OCI-LY7 (cell line): ENCODE measurements at regions not wholly inside any gene's neighbourhood (a gene's known extent, or its start where the extent isn't known, plus 50 kb on each side); places are given as distances from the start of the nearest gene placed in this dataset.

Experiments used
- BruUV-seq: library from RNA; stranded (reverse); fragments of 400-500 nt; replicated peaks from 2 replicates; lab custom pipeline; 2021; lab: Mats Ljungman, UMichigan
- CTCF ChIA-PET: fragments of 300-600 bp; sonication (Branson Sonifier 250); formaldehyde crosslinking; loops from one replicate; lab custom pipeline; 2022; ENCODE audit warnings: antibody characterized with exemption; ENCODE audit not compliant: unreplicated experiment; lab: Charles Lee
- POLR2A ChIA-PET: fragments of 300-600 bp; sonication (Branson Sonifier 250); formaldehyde crosslinking; loops from one replicate; lab custom pipeline; 2022; ENCODE audit warnings: antibody characterized with exemption; lab: Charles Lee
- DNase-seq: peaks from one replicate; pipeline ENCODE4 v3.0.0-alpha.2; 2015; ENCODE audit warnings: low spot score
- H2AFZ ChIP-seq: fragments of 200-600 bp; sonication (generic), shearing (Covaris generic); 2 replicates; pipeline ENCODE4 v1.6.1; 2014; ENCODE audit warnings: mild to moderate bottlenecking, antibody characterized with exemption, low read length, moderate library complexity
- H3K27ac ChIP-seq: fragments of 200-600 bp; sonication (generic); 2 replicates; pipeline ENCODE4 v1.5.1; 2014; ENCODE audit warnings: mixed run types, low read depth, mild to moderate bottlenecking, moderate library complexity, low read length, inconsistent platforms; ENCODE audit not compliant: poor library complexity, severe bottlenecking
- H3K36me3 ChIP-seq: fragments of 200-600 bp; sonication (generic); 2 replicates; pipeline ENCODE4 v1.6.1; 2014; ENCODE audit warnings: mild to moderate bottlenecking, antibody characterized with exemption, low read length, moderate library complexity, mixed read lengths; ENCODE audit not compliant: insufficient read depth
- H3K4me1 ChIP-seq: fragments of 200-600 bp; sonication (generic); 2 replicates; pipeline ENCODE4 v1.5.1; 2014; ENCODE audit warnings: mild to moderate bottlenecking, low read length; ENCODE audit not compliant: insufficient read depth, poor library complexity, severe bottlenecking
- H3K4me2 ChIP-seq: fragments of 200-600 bp; sonication (generic); 2 replicates; pipeline ENCODE4 v1.6.1; 2014; ENCODE audit warnings: mild to moderate bottlenecking, low read length
- H3K4me3 ChIP-seq: fragments of 200-600 bp; sonication (generic); 2 replicates; pipeline ENCODE4 v1.5.1; 2014; ENCODE audit warnings: mild to moderate bottlenecking, low read depth, low read length; ENCODE audit not compliant: poor library complexity, severe bottlenecking
- H3K79me2 ChIP-seq: fragments of 200-600 bp; sonication (generic); 2 replicates; pipeline ENCODE4 v1.6.1; 2016; ENCODE audit warnings: low read depth, mild to moderate bottlenecking, low read length, moderate library complexity, mixed read lengths; ENCODE audit not compliant: insufficient read depth
- H3K9me2 ChIP-seq: fragments of 200-600 bp; sonication (generic); 2 replicates; pipeline ENCODE4 v1.6.1; 2016; ENCODE audit warnings: mild to moderate bottlenecking, low read length, mixed read lengths; ENCODE audit not compliant: insufficient read depth
- H3K9me3 ChIP-seq: fragments of 200-600 bp; sonication (generic); 2 replicates; pipeline ENCODE4 v1.6.1; 2014; ENCODE audit warnings: mild to moderate bottlenecking, mixed run types, low read length, mixed read lengths
- H4K20me1 ChIP-seq: fragments of 200-600 bp; sonication (generic); 2 replicates; pipeline ENCODE4 v1.6.1; 2014; ENCODE audit warnings: mild to moderate bottlenecking, antibody characterized with exemption, low read length, moderate library complexity, mixed read lengths; ENCODE audit not compliant: insufficient read depth
- EZH2phosphoT487 ChIP-seq: fragments of 200-600 bp; sonication (generic); IDR thresholded peaks from 2 replicates; pipeline ENCODE4 v1.6.1; 2018; ENCODE audit warnings: low read depth, borderline replicate concordance, mild to moderate bottlenecking, mixed run types, antibody characterized with exemption, low read length, moderate library complexity, mixed read lengths
- intact Hi-C: fragments of 100-400 bp; cut with micrococcal nuclease; formaldehyde crosslinking; loops from one replicate; pipeline ENCODE4 v1.10.0; 2022; ENCODE audit not compliant: unreplicated experiment
- TF ChIP-seq, protein P1 (sequence below): fragments of 200-600 bp; sonication (generic); conservative IDR thresholded peaks from 2 replicates; pipeline ENCODE4 v1.5.1; 2014; ENCODE audit warnings: mild to moderate bottlenecking, antibody characterized with exemption, low read length, moderate library complexity, mixed read lengths

- CTCF ChIA-PET: no interaction called here
- Histone ChIP-seq H3K79me2 (no peaks in the 10 kb centered on the region), H3K4me2 (no peak overlapping the region), H3K4me3 (no peak overlapping the region), H3K4me1 (no peaks in the 10 kb centered on the region), H4K20me1 (no peaks in the 10 kb centered on the region), H3K36me3 (no peaks in the 10 kb centered on the region), H3K27ac (no peak overlapping the region), H3K9me2 (no peaks in the 10 kb centered on the region), H2AFZ (no peak overlapping the region), H3K9me3 (no peaks in the 10 kb centered on the region)
- POLR2A ChIA-PET: no interaction called here
- DNase-seq: no peak
- intact Hi-C loops: no loop called here
- TF ChIP-seq EZH2phosphoT487: no peak
- TF ChIP-seq, protein P1, sequence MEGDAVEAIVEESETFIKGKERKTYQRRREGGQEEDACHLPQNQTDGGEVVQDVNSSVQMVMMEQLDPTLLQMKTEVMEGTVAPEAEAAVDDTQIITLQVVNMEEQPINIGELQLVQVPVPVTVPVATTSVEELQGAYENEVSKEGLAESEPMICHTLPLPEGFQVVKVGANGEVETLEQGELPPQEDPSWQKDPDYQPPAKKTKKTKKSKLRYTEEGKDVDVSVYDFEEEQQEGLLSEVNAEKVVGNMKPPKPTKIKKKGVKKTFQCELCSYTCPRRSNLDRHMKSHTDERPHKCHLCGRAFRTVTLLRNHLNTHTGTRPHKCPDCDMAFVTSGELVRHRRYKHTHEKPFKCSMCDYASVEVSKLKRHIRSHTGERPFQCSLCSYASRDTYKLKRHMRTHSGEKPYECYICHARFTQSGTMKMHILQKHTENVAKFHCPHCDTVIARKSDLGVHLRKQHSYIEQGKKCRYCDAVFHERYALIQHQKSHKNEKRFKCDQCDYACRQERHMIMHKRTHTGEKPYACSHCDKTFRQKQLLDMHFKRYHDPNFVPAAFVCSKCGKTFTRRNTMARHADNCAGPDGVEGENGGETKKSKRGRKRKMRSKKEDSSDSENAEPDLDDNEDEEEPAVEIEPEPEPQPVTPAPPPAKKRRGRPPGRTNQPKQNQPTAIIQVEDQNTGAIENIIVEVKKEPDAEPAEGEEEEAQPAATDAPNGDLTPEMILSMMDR: no peak
- no TSS peak for BruUV-seq
Measured at GRCh38 chr18:43542016-43542415, 264.7 kb upstream of the SYT4 start.

DNA sequence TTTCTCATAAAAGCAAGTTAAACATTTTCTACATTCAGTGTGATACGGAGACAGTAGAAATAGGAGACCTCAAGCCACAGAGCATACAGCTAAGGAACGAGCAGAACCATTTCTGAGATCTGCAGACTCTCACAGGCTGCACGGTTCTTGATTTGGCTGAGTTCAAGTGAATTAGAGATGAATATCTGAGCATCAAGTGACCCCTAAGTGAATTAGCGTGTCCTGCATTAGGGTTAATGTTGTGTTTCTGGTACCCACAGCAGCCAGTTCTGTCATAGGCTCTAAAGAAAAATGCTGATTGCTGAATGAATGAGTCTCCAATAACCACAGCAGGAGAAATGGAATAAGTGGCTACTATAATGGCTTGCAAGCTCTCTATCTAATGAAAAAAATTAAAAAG lies 265.9 kb upstream of the SYT4 start:
- Histone ChIP-seq H2AFZ (no peak overlapping the region), H3K27ac (no peak overlapping the region), H3K36me3 (no peaks in the 10 kb centered on the region), H3K4me3 (no peak overlapping the region), H3K4me1 (no peaks in the 10 kb centered on the region), H3K79me2 (no peaks in the 10 kb centered on the region), H3K4me2 (no peak overlapping the region), H3K9me2 (no peaks in the 10 kb centered on the region), H3K9me3 (no peaks in the 10 kb centered on the region), H4K20me1 (no peaks in the 10 kb centered on the region)
- TF ChIP-seq, protein P1: no peak
- no peak for TF ChIP-seq EZH2phosphoT487
- intact Hi-C loops: no loop called here
- POLR2A ChIA-PET: no interaction called here
- DNase-seq: no peak
- no TSS peak for BruUV-seq
- CTCF ChIA-PET: no interaction called here

GRCh38 chr18:43547456-43547855 lies 270.2 kb upstream of the SYT4 start:
- H3K9me2 ChIP-seq: no peaks in the 10 kb centered on the region
- H3K4me2 ChIP-seq: no peak overlapping the region
- no peaks in the 10 kb centered on the region for H3K79me2 ChIP-seq
- no peaks in the 10 kb centered on the region for H3K36me3 ChIP-seq
- H4K20me1 ChIP-seq: no peaks in the 10 kb centered on the region
- H3K27ac ChIP-seq: no peak overlapping the region
- ChIA-PET CTCF (no interaction called here), POLR2A (no interaction called here)
- no peak overlapping the region for H2AFZ ChIP-seq
- H3K4me1 ChIP-seq: no peaks in the 10 kb centered on the region
- intact Hi-C loops: no loop called here
- DNase-seq: no peak
- H3K4me3 ChIP-seq: no peak overlapping the region
- no peaks in the 10 kb centered on the region for H3K9me3 ChIP-seq
- BruUV-seq: no TSS peak
- no peak for TF ChIP-seq EZH2phosphoT487
- TF ChIP-seq, protein P1: no peak
